HG03575 (cell line): ENCODE measurements at regions not wholly inside any gene's neighbourhood (a gene's known extent, or its start where the extent isn't known, plus 50 kb on each side); places are given as distances from the start of the nearest gene placed in this dataset.
"Not testable (repeated sequence)": the region's sequence is repeated elsewhere in the genome, so short reads cannot be mapped to it uniquely, and the experiment has no call there.

Experiments
- ATAC-seq: cut with Tn5 transposase; IDR thresholded peaks from one replicate; pipeline ENCODE4 v1.9.1; 2021; ENCODE audit not compliant: unreplicated experiment, insufficient number of reproducible peaks, low FRiP score; ENCODE audit errors: extremely low read depth

- no peak for ATAC-seq
Measured at GRCh38 chr14:40271480-40271879, 839.2 kb upstream of the FBXO33 start.

- no peak for ATAC-seq
Measured at GRCh38 chr14:40269436-40269835, 837.2 kb upstream of the FBXO33 start.

- no peak for ATAC-seq
Measured at GRCh38 chr14:40268236-40268635, 836.0 kb upstream of the FBXO33 start.

- no peak for ATAC-seq
Measured at GRCh38 chr14:40265096-40265495, 832.9 kb upstream of the FBXO33 start.

GRCh38 chr14:40252817-40253447 is 820.7 kb upstream of the FBXO33 start:
- ATAC-seq, result no peak

GRCh38 chr14:40248671-40249070 is 816.4 kb upstream of the FBXO33 start:
- ATAC-seq, result no peak

GRCh38 chr14:40240245-40240859 is 808.1 kb upstream of the FBXO33 start:
- no peak for ATAC-seq

- no peak for ATAC-seq
Measured at GRCh38 chr14:40232302-40232701, 800.1 kb upstream of the FBXO33 start.

- ATAC-seq, result no peak
Measured at GRCh38 chr14:40229676-40230075, 797.4 kb upstream of the FBXO33 start.

GRCh38 chr14:40222996-40223395 is 790.8 kb upstream of the FBXO33 start:
- no peak for ATAC-seq

GRCh38 chr14:40221428-40221827 is 789.2 kb upstream of the FBXO33 start:
- ATAC-seq, result no peak

- ATAC-seq, result no peak
Measured at GRCh38 chr14:40219032-40219431, 786.8 kb upstream of the FBXO33 start.

GRCh38 chr14:40218282-40218941 is 786.2 kb upstream of the FBXO33 start:
- no peak for ATAC-seq

GRCh38 chr14:40216976-40217375 is 784.7 kb upstream of the FBXO33 start:
- no peak for ATAC-seq

- ATAC-seq, result not testable (repeated sequence)
Measured at GRCh38 chr14:40216408-40216807, 784.2 kb upstream of the FBXO33 start.

- no peak for ATAC-seq
Measured at GRCh38 chr14:40213701-40214100, 781.5 kb upstream of the FBXO33 start.

GRCh38 chr14:40204441-40205175 is 772.4 kb upstream of the FBXO33 start:
- ATAC-seq, result no peak

GRCh38 chr14:40199101-40199500 is 766.9 kb upstream of the FBXO33 start:
- ATAC-seq, result no peak

- no peak for ATAC-seq
Measured at GRCh38 chr14:40197344-40197743, 765.1 kb upstream of the FBXO33 start.

- no peak for ATAC-seq
Measured at GRCh38 chr14:40188006-40188405, 755.8 kb upstream of the FBXO33 start.
